AG04449 (cell line): ENCODE measurements at regions not wholly inside any gene's neighbourhood (a gene's known extent, or its start where the extent isn't known, plus 50 kb on each side); places are given as distances from the start of the nearest gene placed in this dataset.
A peak's percentile ranks its signal among the peaks of the same experiment; 100 is the strongest.

ENCODE experiments used
- CTCF ChIA-PET: fragments of 350-600 bp; formaldehyde crosslinking; extraction: SDS; loops from one replicate; lab custom pipeline; 2021; ENCODE audit warnings: antibody characterized with exemption; lab: Yijun Ruan, JAX
- POLR2A ChIA-PET: fragments of 400-600, 350-600 bp; formaldehyde crosslinking; extraction: SDS; loops from one replicate; lab custom pipeline; 2020; ENCODE audit warnings: antibody characterized with exemption, inconsistent platforms; lab: Yijun Ruan, JAX
- DNase-seq: peaks from one replicate; pipeline ENCODE4 v3.0.0-alpha.2; 2010; ENCODE audit warnings: low read depth, low spot score
- H3K4me3 ChIP-seq: 2 replicates; pipeline ENCODE4 v1.5.1; 2011; ENCODE audit warnings: low read depth, mild to moderate bottlenecking, control low read depth, low read length
- CTCF ChIP-seq: IDR thresholded peaks from one replicate; pipeline ENCODE4 v1.5.1; 2011; ENCODE audit warnings: mild to moderate bottlenecking, moderate library complexity, low read length, control low read depth, inconsistent platforms; ENCODE audit not compliant: insufficient read depth; ENCODE audit errors: missing control alignments

- ChIA-PET CTCF (interaction anchor here (1.8 kb wide), 1 partner anchor 12 kb away, joined by 5 read pairs; no protein-coding TSS in a partner anchor), POLR2A (no interaction called here)
- H3K4me3 ChIP-seq = no peak overlapping the region
- TF ChIP-seq CTCF = no peak
- DNase-seq = peak; percentile 77
These were observed 719.4 kb downstream of the EPM2A start for GRCh38 chr6:145015739-145016558.

- no peak overlapping the region for H3K4me3 ChIP-seq
- CTCF ChIA-PET = interaction anchor here (1.8 kb wide), 1 partner anchor 10 kb away, joined by 5 read pairs; no protein-coding TSS in a partner anchor
- no peak for TF ChIP-seq CTCF
- POLR2A ChIA-PET = no interaction called here
- DNase-seq = no peak
These were observed 718.3 kb downstream of the EPM2A start for GRCh38 chr6:145017051-145017450.

GRCh38 chr6:145017516-145017915, 717.8 kb downstream of the EPM2A start:
- ChIA-PET CTCF (no interaction called here), POLR2A (no interaction called here)
- no peak for TF ChIP-seq CTCF
- H3K4me3 ChIP-seq = no peak overlapping the region
- DNase-seq = no peak

GRCh38 chr6:145018027-145018426, 717.3 kb downstream of the EPM2A start:
- no peak for TF ChIP-seq CTCF
- CTCF ChIA-PET = no interaction called here
- no peak for DNase-seq
- no peak overlapping the region for H3K4me3 ChIP-seq
- POLR2A ChIA-PET = no interaction called here

GRCh38 chr6:145020114-145020513, 715.2 kb downstream of the EPM2A start:
- ChIA-PET POLR2A (no interaction called here), CTCF (no interaction called here)
- H3K4me3 ChIP-seq = no peak overlapping the region
- no peak for DNase-seq
- TF ChIP-seq CTCF = no peak

GRCh38 chr6:145020543-145020942, 714.8 kb downstream of the EPM2A start:
- POLR2A ChIA-PET = no interaction called here
- no peak overlapping the region for H3K4me3 ChIP-seq
- CTCF ChIA-PET = no interaction called here

More at GRCh38 chr6:145020543-145020942, 714.8 kb downstream of the EPM2A start:
- no peak for TF ChIP-seq CTCF
- no peak for DNase-seq
